ENCODE measurements at regions not wholly inside any gene's neighbourhood (a gene's known extent, or its start where the extent isn't known, plus 50 kb on each side); places are given as distances from the start of the nearest gene placed in this dataset.

DNA sequence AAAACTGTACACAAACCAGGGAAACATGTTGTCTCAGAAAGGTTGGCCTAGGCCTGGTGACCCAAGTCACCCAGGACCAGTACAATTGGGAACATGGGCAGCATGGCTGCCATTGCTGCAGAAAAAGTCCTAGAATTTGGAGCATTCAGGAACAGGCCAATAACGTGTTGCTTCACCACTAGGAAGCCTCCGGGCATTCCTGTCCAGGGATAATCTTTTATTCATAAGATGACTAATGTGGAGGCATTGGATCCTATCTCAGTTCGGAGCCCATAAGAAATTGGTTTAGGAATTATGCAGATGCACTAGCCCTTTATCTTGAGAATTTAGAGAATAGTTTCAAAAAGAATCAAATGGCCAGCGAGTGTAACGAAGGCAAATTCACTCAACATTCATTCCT is 242.8 kb upstream of the NDST4 start:
- Histone ChIP-seq H3K79me2 (ENCODE audit: insufficient read depth, low read length) (no peaks in the 10 kb centered on the region), H2AFZ (ENCODE audit: low read length) (no peak overlapping the region)

DNA sequence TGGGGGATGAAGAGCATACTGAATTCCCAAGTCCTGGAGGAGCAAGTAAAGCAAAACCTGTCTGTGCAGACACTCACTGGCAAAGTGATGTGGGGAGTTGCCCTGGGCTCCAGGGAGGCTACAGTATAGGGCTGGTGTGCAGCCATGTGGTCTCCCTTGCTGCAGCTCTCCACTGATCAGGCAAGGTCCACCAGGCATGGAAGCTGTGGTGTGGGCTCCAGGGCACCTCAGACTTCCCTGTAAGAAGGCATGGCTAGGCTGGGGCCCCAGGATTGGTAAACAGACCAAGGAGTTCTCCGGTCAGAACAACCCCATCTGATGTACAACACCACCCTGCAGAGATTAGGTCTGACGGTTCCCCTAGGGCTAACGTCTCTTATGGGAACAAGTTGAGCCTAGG is 241.9 kb upstream of the NDST4 start:
- Histone ChIP-seq H3K36me3 (ENCODE audit: insufficient read depth, low read length) (no peaks in the 10 kb centered on the region), H3K4me3 (ENCODE audit: insufficient read depth, low read length) (no peak overlapping the region), H3K27ac (ENCODE audit: low read depth, low read length) (no peak overlapping the region), H3K4me2 (ENCODE audit: insufficient read depth, low read length) (no peak overlapping the region), H2AFZ (ENCODE audit: low read length) (no peak overlapping the region), H3K27me3 (ENCODE audit: insufficient read depth, low read length) (no peaks in the 10 kb centered on the region), H3K4me1 (ENCODE audit: insufficient read depth, low read length) (no peaks in the 10 kb centered on the region), H3K9me3 (ENCODE audit: low read depth, low read length) (peaks cover 11% of the 10 kb centered on the region), H4K20me1 (ENCODE audit: insufficient read depth, low read length) (no peaks in the 10 kb centered on the region), H3K79me2 (ENCODE audit: insufficient read depth, low read length) (no peaks in the 10 kb centered on the region)
- TF ChIP-seq, protein P1, sequence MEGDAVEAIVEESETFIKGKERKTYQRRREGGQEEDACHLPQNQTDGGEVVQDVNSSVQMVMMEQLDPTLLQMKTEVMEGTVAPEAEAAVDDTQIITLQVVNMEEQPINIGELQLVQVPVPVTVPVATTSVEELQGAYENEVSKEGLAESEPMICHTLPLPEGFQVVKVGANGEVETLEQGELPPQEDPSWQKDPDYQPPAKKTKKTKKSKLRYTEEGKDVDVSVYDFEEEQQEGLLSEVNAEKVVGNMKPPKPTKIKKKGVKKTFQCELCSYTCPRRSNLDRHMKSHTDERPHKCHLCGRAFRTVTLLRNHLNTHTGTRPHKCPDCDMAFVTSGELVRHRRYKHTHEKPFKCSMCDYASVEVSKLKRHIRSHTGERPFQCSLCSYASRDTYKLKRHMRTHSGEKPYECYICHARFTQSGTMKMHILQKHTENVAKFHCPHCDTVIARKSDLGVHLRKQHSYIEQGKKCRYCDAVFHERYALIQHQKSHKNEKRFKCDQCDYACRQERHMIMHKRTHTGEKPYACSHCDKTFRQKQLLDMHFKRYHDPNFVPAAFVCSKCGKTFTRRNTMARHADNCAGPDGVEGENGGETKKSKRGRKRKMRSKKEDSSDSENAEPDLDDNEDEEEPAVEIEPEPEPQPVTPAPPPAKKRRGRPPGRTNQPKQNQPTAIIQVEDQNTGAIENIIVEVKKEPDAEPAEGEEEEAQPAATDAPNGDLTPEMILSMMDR (IDR thresholded peaks at IDR 0.05; ENCODE audit: extremely low read depth, low read depth, low read length) = no peak
- no peak for DNase-seq (ENCODE audit: insufficient read length, low spot score, missing footprints)

More for the DNA sequence above, 242.8 kb upstream of the NDST4 start:
- H3K4me3 ChIP-seq (ENCODE audit: insufficient read depth, low read length) = no peak overlapping the region
- peaks cover 11% of the 10 kb centered on the region for H3K9me3 ChIP-seq (ENCODE audit: low read depth, low read length)
- TF ChIP-seq, protein P1 (IDR thresholded peaks at IDR 0.05; ENCODE audit: extremely low read depth, low read depth, low read length) = no peak
- H3K4me1 ChIP-seq (ENCODE audit: insufficient read depth, low read length) = no peaks in the 10 kb centered on the region
- no peaks in the 10 kb centered on the region for H4K20me1 ChIP-seq (ENCODE audit: insufficient read depth, low read length)
- H3K27me3 ChIP-seq (ENCODE audit: insufficient read depth, low read length) = no peaks in the 10 kb centered on the region
- no peak overlapping the region for H3K4me2 ChIP-seq (ENCODE audit: insufficient read depth, low read length)
- H3K27ac ChIP-seq (ENCODE audit: low read depth, low read length) = no peak overlapping the region
- no peak for DNase-seq (ENCODE audit: insufficient read length, low spot score, missing footprints)
- no peaks in the 10 kb centered on the region for H3K36me3 ChIP-seq (ENCODE audit: insufficient read depth, low read length)

DNA sequence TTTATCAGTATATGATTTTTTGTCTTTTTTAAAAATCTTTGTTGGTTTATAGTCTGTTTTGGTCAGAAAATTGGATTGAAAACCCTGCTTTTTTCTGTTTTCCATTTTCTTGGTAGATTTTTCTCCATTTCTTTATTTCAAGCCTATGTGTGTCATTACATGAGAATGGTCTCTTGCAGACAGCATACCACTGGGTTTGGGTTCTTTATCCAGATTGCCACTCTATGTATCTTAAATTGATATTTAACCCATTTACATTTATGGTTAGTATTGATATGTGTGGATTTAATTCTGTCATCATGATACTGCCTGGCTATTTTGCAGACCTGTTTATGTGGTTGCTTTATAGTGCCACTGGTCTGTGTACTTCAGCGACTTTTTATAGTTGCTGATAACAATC is 239.9 kb upstream of the NDST4 start:
- Histone ChIP-seq H3K79me2 (ENCODE audit: insufficient read depth, low read length) (no peaks in the 10 kb centered on the region), H2AFZ (ENCODE audit: low read length) (no peak overlapping the region), H3K27ac (ENCODE audit: low read depth, low read length) (no peak overlapping the region), H3K9me3 (ENCODE audit: low read depth, low read length) (peaks cover 11% of the 10 kb centered on the region), H3K27me3 (ENCODE audit: insufficient read depth, low read length) (no peaks in the 10 kb centered on the region), H4K20me1 (ENCODE audit: insufficient read depth, low read length) (no peaks in the 10 kb centered on the region), H3K4me3 (ENCODE audit: insufficient read depth, low read length) (no peak overlapping the region), H3K4me2 (ENCODE audit: insufficient read depth, low read length) (no peak overlapping the region), H3K4me1 (ENCODE audit: insufficient read depth, low read length) (no peaks in the 10 kb centered on the region), H3K36me3 (ENCODE audit: insufficient read depth, low read length) (no peaks in the 10 kb centered on the region)
- TF ChIP-seq, protein P1 (IDR thresholded peaks at IDR 0.05; ENCODE audit: extremely low read depth, low read depth, low read length) = no peak
- DNase-seq (ENCODE audit: insufficient read length, low spot score, missing footprints) = no peak

DNA sequence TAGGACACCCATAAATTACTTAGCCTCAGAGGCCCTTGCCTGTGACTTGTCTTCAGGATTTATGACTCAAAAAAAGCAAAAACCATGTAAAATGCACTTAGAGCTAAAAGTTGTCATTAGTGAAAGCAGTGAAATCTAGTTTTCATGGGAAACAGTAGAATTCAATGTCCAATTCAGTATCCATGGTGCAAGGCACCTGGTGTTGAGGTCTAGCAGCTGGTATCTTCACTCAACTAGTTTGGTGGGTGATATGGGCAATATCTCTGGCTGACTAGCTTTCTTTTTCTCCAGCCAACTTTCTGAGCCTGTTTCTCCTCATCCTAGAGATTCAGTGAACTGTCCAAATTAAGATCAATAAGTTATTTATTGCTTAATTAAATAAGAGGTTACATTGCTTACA is 229.8 kb upstream of the NDST4 start:
- TF ChIP-seq, protein P1 (IDR thresholded peaks at IDR 0.05; ENCODE audit: extremely low read depth, low read depth, low read length) = no peak
- no peak overlapping the region for H3K27ac ChIP-seq (ENCODE audit: low read depth, low read length)
- H3K9me3 ChIP-seq (ENCODE audit: low read depth, low read length) = peaks cover 4% of the 10 kb centered on the region
- H4K20me1 ChIP-seq (ENCODE audit: insufficient read depth, low read length) = no peaks in the 10 kb centered on the region
- no peaks in the 10 kb centered on the region for H3K4me1 ChIP-seq (ENCODE audit: insufficient read depth, low read length)
- no peak overlapping the region for H3K4me2 ChIP-seq (ENCODE audit: insufficient read depth, low read length)
- H3K27me3 ChIP-seq (ENCODE audit: insufficient read depth, low read length) = no peaks in the 10 kb centered on the region
- no peaks in the 10 kb centered on the region for H3K36me3 ChIP-seq (ENCODE audit: insufficient read depth, low read length)
- H3K79me2 ChIP-seq (ENCODE audit: insufficient read depth, low read length) = no peaks in the 10 kb centered on the region
- no peak overlapping the region for H3K4me3 ChIP-seq (ENCODE audit: insufficient read depth, low read length)
- DNase-seq (ENCODE audit: insufficient read length, low spot score, missing footprints) = no peak
- H2AFZ ChIP-seq (ENCODE audit: low read length) = no peak overlapping the region

Data from osteoblast (primary cell).